ENCODE measurements at regions not wholly inside any gene's neighbourhood (a gene's known extent, or its start where the extent isn't known, plus 50 kb on each side); places are given as distances from the start of the nearest gene placed in this dataset.

GRCh38 chr11:45518141-45518832, 147.1 kb downstream of the CHST1 start:
- DNase-seq: no peak

GRCh38 chr11:45517171-45517770, 148.2 kb downstream of the CHST1 start:
- no peak for DNase-seq

GRCh38 chr11:45513821-45514340, 151.5 kb downstream of the CHST1 start:
- no peak for DNase-seq

GRCh38 chr11:45512471-45513148, 152.8 kb downstream of the CHST1 start:
- no peak for DNase-seq

- DNase-seq: no peak
These were observed 153.9 kb downstream of the CHST1 start for GRCh38 chr11:45511566-45511965.

- DNase-seq: no peak
These were observed 157.5 kb downstream of the CHST1 start for GRCh38 chr11:45507916-45508315.

- DNase-seq: no peak
These were observed 162.1 kb downstream of the CHST1 start for GRCh38 chr11:45503311-45503710.

- DNase-seq: no peak
These were observed 163.2 kb downstream of the CHST1 start for GRCh38 chr11:45502226-45502545.

GRCh38 chr11:45501392-45502225, 163.8 kb downstream of the CHST1 start:
- DNase-seq: no peak

- no peak for DNase-seq
These were observed 165.0 kb downstream of the CHST1 start for GRCh38 chr11:45500451-45500850.

- DNase-seq: no peak
These were observed 170.7 kb downstream of the CHST1 start for GRCh38 chr11:45494738-45495137.

- no peak for DNase-seq
These were observed 176.0 kb downstream of the CHST1 start for GRCh38 chr11:45489281-45489905.

GRCh38 chr11:45486461-45486860, 179.0 kb downstream of the CHST1 start:
- DNase-seq: no peak

GRCh38 chr11:45485070-45485707, 180.2 kb downstream of the CHST1 start:
- DNase-seq: no peak

- DNase-seq: no peak
These were observed 181.0 kb downstream of the CHST1 start for GRCh38 chr11:45484326-45484883.

- DNase-seq: no peak
These were observed 182.0 kb downstream of the CHST1 start for GRCh38 chr11:45483416-45483815.

- no peak for DNase-seq
These were observed 183.1 kb downstream of the CHST1 start for GRCh38 chr11:45482331-45482730.

GRCh38 chr11:45481026-45481425, 184.4 kb downstream of the CHST1 start:
- no peak for DNase-seq

GRCh38 chr11:45477588-45477987, 187.8 kb downstream of the CHST1 start:
- no peak for DNase-seq

- no peak for DNase-seq
These were observed 189.3 kb downstream of the CHST1 start for GRCh38 chr11:45476126-45476525.

- no peak for DNase-seq
These were observed 189.0 kb upstream of the SYT13 start for GRCh38 chr11:45475173-45475572.

- DNase-seq: no peak
These were observed 187.3 kb upstream of the SYT13 start for GRCh38 chr11:45473341-45473895.

Data from NCI-H510A treated with DMSO at 0.1 percent for 48 hours (cell line).